ENCODE measurements at regions not wholly inside any gene's neighbourhood (a gene's known extent, or its start where the extent isn't known, plus 50 kb on each side); places are given as distances from the start of the nearest gene placed in this dataset.
"Not testable (repeated sequence)": the region's sequence is repeated elsewhere in the genome, so short reads cannot be mapped to it uniquely, and the experiment has no call there.

GRCh38 chr2:13284688-13285087 lies 568.0 kb downstream of the TRIB2 start:
- DNase-seq (ENCODE audit: low read depth in 1 of 2, low spot score in 1 of 2), result no peak
- Histone ChIP-seq H3K4me3 (no peak overlapping the region), H3K4me1 (ENCODE audit: low read depth) (no peaks in the 10 kb centered on the region), H3K9me3 (ENCODE audit: low read depth) (no peaks in the 10 kb centered on the region), H3K36me3 (no peaks in the 10 kb centered on the region), H3K27me3 (no peaks in the 10 kb centered on the region), H3K27ac (no peak overlapping the region)
- no peak for TF ChIP-seq CTCF (IDR thresholded peaks at IDR 0.05; ENCODE audit: low read depth, low read length)

- no peaks in the 10 kb centered on the region for H3K4me1 ChIP-seq (ENCODE audit: low read depth)
- H3K36me3 ChIP-seq, result no peaks in the 10 kb centered on the region
- no peaks in the 10 kb centered on the region for H3K27me3 ChIP-seq
- H3K9me3 ChIP-seq (ENCODE audit: low read depth), result no peaks in the 10 kb centered on the region
- TF ChIP-seq CTCF (IDR thresholded peaks at IDR 0.05; ENCODE audit: low read depth, low read length), result no peak
- no peak overlapping the region for H3K4me3 ChIP-seq
- DNase-seq (ENCODE audit: low read depth in 1 of 2, low spot score in 1 of 2), result no peak
- no peak overlapping the region for H3K27ac ChIP-seq
Observed at GRCh38 chr2:13289310-13289709, 572.6 kb downstream of the TRIB2 start.

DNA sequence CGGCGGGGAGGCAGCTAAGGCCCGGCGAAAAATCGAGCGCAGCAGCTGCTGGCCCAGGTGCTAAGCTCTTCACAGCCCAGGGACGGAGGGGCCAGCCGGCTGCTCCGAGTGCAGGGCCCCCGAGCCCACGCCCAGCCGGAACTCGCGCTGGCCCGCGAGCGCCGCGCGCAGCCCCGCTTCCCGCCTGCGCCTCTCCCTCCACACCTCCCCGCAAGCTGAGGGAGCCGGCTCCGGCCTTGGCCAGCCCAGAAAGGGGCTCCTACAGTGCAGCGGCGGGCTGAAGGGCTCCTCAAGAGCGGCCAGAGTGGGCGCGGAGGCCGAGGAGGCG lies 591.7 kb downstream of the TRIB2 start:
- peak overlapping the region; percentile 12 for H3K4me3 ChIP-seq
- not testable (repeated sequence) for H3K9me3 ChIP-seq (ENCODE audit: low read depth)

GRCh38 chr2:13308989-13309388 lies 592.3 kb downstream of the TRIB2 start:
- Histone ChIP-seq H3K4me1 (ENCODE audit: low read depth) (no peaks in the 10 kb centered on the region), H3K27me3 (no peaks in the 10 kb centered on the region), H3K36me3 (no peaks in the 10 kb centered on the region), H3K27ac (no peak overlapping the region), H3K4me3 (no peak overlapping the region), H3K9me3 (ENCODE audit: low read depth) (no peaks in the 10 kb centered on the region)
- DNase-seq (ENCODE audit: low read depth in 1 of 2, low spot score in 1 of 2), result no peak
- no peak for TF ChIP-seq CTCF (IDR thresholded peaks at IDR 0.05; ENCODE audit: low read depth, low read length)

More for the DNA sequence above, 591.7 kb downstream of the TRIB2 start:
- not testable (repeated sequence) for H3K4me1 ChIP-seq (ENCODE audit: low read depth); H3K27ac ChIP-seq; H3K27me3 ChIP-seq; H3K36me3 ChIP-seq; DNase-seq (ENCODE audit: low read depth in 1 of 2, low spot score in 1 of 2)

DNA sequence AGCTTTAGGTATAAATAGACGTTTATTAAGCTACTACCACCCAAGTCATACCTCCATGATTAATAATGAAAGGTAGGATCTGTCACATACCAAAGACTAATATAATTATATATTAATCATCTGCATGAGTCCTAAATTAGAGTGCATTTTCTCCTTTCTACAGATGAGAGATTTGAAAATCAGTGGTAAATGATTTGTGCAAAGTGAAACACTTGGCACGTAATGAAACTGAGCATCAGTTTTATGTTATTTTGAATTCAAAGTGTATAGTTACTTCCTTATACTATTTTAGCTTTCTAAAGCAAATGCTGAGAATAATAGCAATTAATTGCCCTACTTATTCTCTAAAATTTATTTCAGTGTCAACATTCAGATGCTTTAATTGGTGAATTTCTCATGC lies 615.3 kb downstream of the TRIB2 start:
- H3K36me3 ChIP-seq, result no peaks in the 10 kb centered on the region
- no peaks in the 10 kb centered on the region for H3K9me3 ChIP-seq (ENCODE audit: low read depth)
- H3K27ac ChIP-seq, result no peak overlapping the region
- no peak overlapping the region for H3K4me3 ChIP-seq
- no peak for DNase-seq (ENCODE audit: low read depth in 1 of 2, low spot score in 1 of 2)
- H3K27me3 ChIP-seq, result no peaks in the 10 kb centered on the region
- H3K4me1 ChIP-seq (ENCODE audit: low read depth), result no peaks in the 10 kb centered on the region
- TF ChIP-seq CTCF (IDR thresholded peaks at IDR 0.05; ENCODE audit: low read depth, low read length), result no peak

DNA sequence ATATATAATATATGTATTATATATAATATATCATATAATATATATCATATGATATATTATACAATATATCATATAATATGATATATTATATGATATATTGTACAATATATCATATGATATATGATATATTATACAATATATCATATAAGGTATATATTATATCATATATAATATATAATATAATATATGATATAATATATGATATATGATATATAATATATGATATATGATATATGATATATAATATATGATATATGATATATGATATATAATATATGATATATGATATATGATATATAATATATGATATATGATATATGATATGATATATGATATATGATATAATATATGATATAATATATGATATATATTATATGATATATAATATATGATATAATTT lies 617.3 kb downstream of the TRIB2 start:
- not testable (repeated sequence) for H3K9me3 ChIP-seq (ENCODE audit: low read depth); H3K4me3 ChIP-seq; DNase-seq (ENCODE audit: low read depth in 1 of 2, low spot score in 1 of 2)

GRCh38 chr2:13334545-13334944 lies 617.8 kb downstream of the TRIB2 start:
- H3K27ac ChIP-seq, result no peak overlapping the region
- H3K9me3 ChIP-seq (ENCODE audit: low read depth), result no peaks in the 10 kb centered on the region
- DNase-seq (ENCODE audit: low read depth in 1 of 2, low spot score in 1 of 2), result no peak
- no peak for TF ChIP-seq CTCF (IDR thresholded peaks at IDR 0.05; ENCODE audit: low read depth, low read length)
- H3K27me3 ChIP-seq, result no peaks in the 10 kb centered on the region
- no peaks in the 10 kb centered on the region for H3K36me3 ChIP-seq
- no peak overlapping the region for H3K4me3 ChIP-seq
- no peaks in the 10 kb centered on the region for H3K4me1 ChIP-seq (ENCODE audit: low read depth)

More for the DNA sequence above, 617.3 kb downstream of the TRIB2 start:
- H3K36me3 ChIP-seq; H3K4me1 ChIP-seq (ENCODE audit: low read depth); H3K27ac ChIP-seq; H3K27me3 ChIP-seq: not testable (repeated sequence)

Data from cardiac muscle cell (in vitro differentiated cells and primary cell).